Stomach smooth muscle (tissue), 2 donors: ENCODE measurements at regions not wholly inside any gene's neighbourhood (a gene's known extent, or its start where the extent isn't known, plus 50 kb on each side); places are given as distances from the start of the nearest gene placed in this dataset.

Source experiments
- H3K27ac ChIP-seq: one replicate; pipeline ENCODE4 v1.7.0; 2013; ENCODE audit warnings: mild to moderate bottlenecking, low read length, inconsistent platforms
- H3K27me3 ChIP-seq, 2 donors: one replicate each; pipeline ENCODE4 v1.7.0; 2013; ENCODE audit warnings: low read length in 2 of 2; ENCODE audit not compliant: insufficient read depth in 2 of 2, control insufficient read depth in 1 of 2
- H3K36me3 ChIP-seq, 2 donors: one replicate each; pipeline ENCODE4 v1.7.0; 2013; ENCODE audit warnings: low read length in 2 of 2; ENCODE audit not compliant: control insufficient read depth in 2 of 2, insufficient read depth in 2 of 2
- H3K4me1 ChIP-seq: one replicate; pipeline ENCODE4 v1.7.0; 2013; ENCODE audit warnings: low read length; ENCODE audit not compliant: control insufficient read depth, insufficient read depth
- H3K4me3 ChIP-seq, 2 donors: one replicate each; pipeline ENCODE4 v1.7.0; 2013; ENCODE audit warnings: low read length in 2 of 2
- H3K9ac ChIP-seq, 2 donors: one replicate each; pipeline ENCODE4 v1.7.0; 2013; ENCODE audit warnings: low read length in 2 of 2, mild to moderate bottlenecking in 1 of 2
- H3K9me3 ChIP-seq, 2 donors: one replicate each; pipeline ENCODE4 v1.7.0; 2013; ENCODE audit warnings: low read length in 2 of 2; ENCODE audit not compliant: control insufficient read depth in 2 of 2
- donor health status: healthy.
- donor health status: Pancreatic carcinoma.

DNA sequence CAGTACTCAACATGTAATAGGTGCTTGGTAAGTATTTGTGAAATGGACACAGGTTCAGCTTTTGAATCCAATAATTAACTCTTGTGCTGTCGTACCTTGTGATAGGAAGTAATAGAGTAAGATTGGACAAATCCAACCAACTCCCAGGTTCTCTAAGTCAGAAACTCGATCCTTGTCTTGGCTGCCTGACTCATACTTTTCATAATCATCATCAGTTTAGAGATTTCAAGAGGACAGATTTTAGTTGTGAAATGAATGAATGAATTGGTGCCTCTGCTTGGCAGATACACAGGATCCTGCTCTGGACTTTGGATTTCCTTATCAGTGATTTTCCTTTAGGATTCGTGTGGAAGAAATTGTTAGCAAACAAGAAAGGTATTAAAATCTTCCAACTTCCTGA, 1145.2 kb downstream of the AACS start:
- Histone ChIP-seq H3K9ac (no peak overlapping the region), H3K4me3 (no peak overlapping the region), H3K27ac (no peak overlapping the region), H3K36me3 (no peaks in the 10 kb centered on the region), H3K9me3 (no peaks in the 10 kb centered on the region), H3K27me3 (peaks cover 0 to 2% of the 10 kb centered on the region in 2 donors), H3K4me1 (no peaks in the 10 kb centered on the region)

DNA sequence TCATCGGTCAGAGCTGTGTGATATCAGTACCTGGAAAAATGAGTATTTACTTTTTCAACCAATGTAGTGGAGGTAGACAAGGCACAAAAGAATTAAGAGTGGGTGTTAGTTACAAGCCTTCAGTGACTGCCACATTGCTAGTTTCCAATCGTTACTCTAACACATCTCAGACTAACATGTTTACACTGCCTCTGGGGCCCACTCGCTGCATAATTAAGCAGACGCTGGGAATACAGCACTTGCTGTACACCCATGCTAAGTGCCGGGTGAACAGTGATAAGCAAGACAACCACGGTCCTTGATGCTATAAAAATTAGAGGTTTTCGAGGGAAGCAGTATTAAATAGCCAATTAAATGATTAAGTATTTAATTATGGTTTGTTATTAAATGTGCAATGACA, 1147.6 kb downstream of the AACS start:
- Histone ChIP-seq H3K27ac (no peak overlapping the region), H3K4me3 (no peak overlapping the region), H3K36me3 (no peaks in the 10 kb centered on the region), H3K4me1 (no peaks in the 10 kb centered on the region), H3K27me3 (peaks cover 0 to 2% of the 10 kb centered on the region in 2 donors), H3K9me3 (no peaks in the 10 kb centered on the region), H3K9ac (no peak overlapping the region)

DNA sequence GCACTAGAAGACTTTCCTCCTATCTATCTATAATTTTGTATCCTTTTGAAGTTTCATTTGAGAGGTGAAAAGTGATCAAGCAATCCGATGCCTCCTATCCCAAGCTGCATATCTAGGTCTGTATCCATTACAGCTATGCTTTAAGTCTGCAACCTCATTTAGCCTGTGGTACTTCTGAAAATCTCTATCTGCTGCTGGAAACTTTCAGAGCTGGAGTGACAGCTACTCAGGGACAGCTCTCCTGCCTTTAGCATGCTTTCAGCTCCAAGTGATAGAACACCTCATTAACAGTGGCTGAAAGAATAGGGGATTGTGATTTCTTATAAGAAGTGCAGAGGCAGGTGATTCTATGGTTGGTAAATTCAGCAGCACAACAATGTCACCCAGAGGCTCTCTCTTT, 1153.5 kb downstream of the AACS start:
- no peaks in the 10 kb centered on the region for H3K9me3 ChIP-seq
- H3K27ac ChIP-seq: no peak overlapping the region
- H3K36me3 ChIP-seq: no peaks in the 10 kb centered on the region

DNA sequence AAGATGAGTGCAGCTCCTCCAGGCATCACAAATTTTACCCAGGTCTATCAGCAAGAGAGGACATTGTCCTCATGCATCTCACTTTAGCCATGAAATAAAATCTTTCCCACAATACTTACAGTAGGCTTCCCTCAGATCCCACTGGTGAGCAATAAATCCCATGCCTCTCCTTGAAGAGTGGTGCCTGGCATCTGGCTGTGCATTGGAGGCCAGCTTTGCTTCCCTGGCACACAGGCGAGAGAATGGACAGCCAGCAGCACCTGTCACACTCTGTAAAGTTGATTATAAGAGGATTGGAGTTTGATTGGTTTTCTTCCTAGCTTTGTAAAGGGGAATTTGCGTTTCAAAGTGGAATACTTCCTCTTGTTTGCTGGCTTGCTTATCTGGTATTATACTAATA, 1153.9 kb downstream of the AACS start:
- no peaks in the 10 kb centered on the region for H3K4me1 ChIP-seq
- H3K9me3 ChIP-seq: no peaks in the 10 kb centered on the region
- H3K36me3 ChIP-seq: no peaks in the 10 kb centered on the region
- H3K27me3 ChIP-seq: peaks cover 0 to 2% of the 10 kb centered on the region in 2 donors
- no peak overlapping the region for H3K4me3 ChIP-seq
- H3K9ac ChIP-seq: no peak overlapping the region
- H3K27ac ChIP-seq: no peak overlapping the region

More for the DNA sequence above, 1153.5 kb downstream of the AACS start:
- Histone ChIP-seq H3K4me1 (no peaks in the 10 kb centered on the region), H3K4me3 (no peak overlapping the region), H3K27me3 (peaks cover 0 to 2% of the 10 kb centered on the region in 2 donors), H3K9ac (no peak overlapping the region)

DNA sequence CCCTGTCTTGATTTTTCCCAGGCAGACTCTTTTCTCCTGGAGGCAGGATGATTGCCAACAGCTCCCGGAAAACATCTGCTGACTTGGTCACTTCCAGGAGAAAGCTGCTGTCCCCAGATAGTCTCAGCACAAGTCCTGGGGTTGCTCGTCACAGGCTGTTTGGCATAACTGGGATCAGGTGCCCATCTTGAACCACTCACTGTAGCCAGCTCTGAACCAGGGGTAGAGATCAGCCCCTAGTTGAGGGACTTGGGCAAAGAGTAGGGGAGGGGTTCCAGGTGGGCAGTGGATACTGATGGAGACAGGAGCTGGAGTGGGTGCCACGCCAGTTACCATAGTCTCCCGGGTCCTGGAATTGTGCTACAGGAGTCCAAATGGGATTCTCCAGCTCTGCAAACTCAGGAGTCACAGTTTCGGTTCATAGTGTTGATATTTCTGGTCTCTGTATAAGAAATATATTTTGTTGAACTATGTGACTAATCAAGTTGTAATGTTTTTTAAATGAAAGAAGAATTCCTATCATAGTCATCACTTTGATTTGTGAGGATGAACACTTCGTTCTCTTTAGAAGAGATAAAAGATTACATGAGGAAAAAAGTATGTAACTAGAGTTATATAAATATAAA, 1154.5 kb downstream of the AACS start:
- H3K4me1 ChIP-seq: no peaks in the 10 kb centered on the region
- no peak overlapping the region for H3K4me3 ChIP-seq
- no peak overlapping the region for H3K9ac ChIP-seq
- no peaks in the 10 kb centered on the region for H3K27me3 ChIP-seq
- no peaks in the 10 kb centered on the region for H3K36me3 ChIP-seq
- no peak overlapping the region for H3K27ac ChIP-seq
- H3K9me3 ChIP-seq: no peaks in the 10 kb centered on the region

DNA sequence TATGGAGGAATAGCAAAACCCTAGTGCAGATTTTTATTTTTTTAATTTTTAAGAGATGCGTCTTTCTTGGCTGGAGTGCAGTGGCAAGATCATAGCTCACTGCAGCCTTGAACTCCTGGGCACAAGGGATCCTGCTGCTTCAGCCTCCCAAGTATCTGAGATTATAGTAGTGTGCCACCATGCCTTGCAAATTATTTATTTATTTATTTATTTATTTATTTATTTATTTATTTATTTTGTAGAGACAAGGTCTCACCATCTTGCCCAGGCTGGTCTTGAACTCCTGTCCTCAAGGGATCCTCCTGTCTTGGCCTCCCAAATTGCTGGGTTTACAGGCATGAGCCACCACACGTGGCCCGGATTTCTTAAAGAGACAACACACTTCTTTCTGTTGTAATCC, 1158.8 kb downstream of the AACS start:
- H3K4me1 ChIP-seq: no peaks in the 10 kb centered on the region
- no peak overlapping the region for H3K4me3 ChIP-seq
- no peak overlapping the region for H3K9ac ChIP-seq
- H3K36me3 ChIP-seq: no peaks in the 10 kb centered on the region
- H3K27me3 ChIP-seq: no peaks in the 10 kb centered on the region
- no peak overlapping the region for H3K27ac ChIP-seq
- no peaks in the 10 kb centered on the region for H3K9me3 ChIP-seq

DNA sequence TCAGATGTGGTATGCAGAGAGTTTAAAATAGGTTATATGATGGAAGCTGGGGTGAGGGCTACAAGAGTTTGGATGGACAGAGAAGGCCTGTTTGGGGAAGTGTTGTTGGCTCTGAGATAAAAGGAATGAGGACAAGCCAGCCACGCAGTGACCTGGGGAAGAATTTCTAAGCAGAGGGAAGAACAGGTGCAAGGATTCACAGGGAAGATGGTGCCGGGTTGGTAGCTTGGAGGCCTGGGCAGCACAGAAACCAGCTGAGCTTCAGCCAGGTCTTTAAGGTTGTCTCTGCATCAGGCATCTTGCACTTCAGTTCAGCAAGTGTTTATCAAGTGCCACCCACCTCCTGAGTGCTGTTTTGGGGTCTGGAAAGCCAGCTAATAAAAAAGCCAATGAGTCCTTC, 1163.7 kb downstream of the AACS start:
- no peak overlapping the region for H3K4me3 ChIP-seq
- H3K27ac ChIP-seq: no peak overlapping the region
- H3K9ac ChIP-seq: no peak overlapping the region
- H3K27me3 ChIP-seq: no peaks in the 10 kb centered on the region
- no peaks in the 10 kb centered on the region for H3K9me3 ChIP-seq
- no peaks in the 10 kb centered on the region for H3K36me3 ChIP-seq
- H3K4me1 ChIP-seq: no peaks in the 10 kb centered on the region

DNA sequence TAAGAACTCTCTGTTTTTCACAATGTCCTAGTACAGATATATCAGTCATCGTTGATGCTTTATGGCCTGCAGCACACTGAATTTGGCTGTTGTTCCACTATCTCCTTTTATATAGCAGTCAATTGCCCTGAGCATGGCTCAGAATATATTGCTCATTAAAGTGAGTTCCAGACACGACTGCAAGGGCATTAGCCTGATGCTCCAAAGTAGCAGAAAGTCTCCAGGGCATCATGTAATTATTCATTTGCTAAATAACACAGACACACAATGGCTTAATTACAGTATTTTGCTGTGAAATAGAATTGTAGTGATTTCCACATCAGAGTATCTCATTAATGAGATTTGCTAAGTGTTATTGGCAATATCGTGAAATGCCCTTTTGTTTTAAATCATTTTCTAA, 1167.5 kb downstream of the AACS start:
- Histone ChIP-seq H3K9ac (no peak overlapping the region), H3K36me3 (no peaks in the 10 kb centered on the region), H3K4me1 (no peaks in the 10 kb centered on the region), H3K27me3 (no peaks in the 10 kb centered on the region), H3K9me3 (no peaks in the 10 kb centered on the region), H3K27ac (no peak overlapping the region), H3K4me3 (no peak overlapping the region)

DNA sequence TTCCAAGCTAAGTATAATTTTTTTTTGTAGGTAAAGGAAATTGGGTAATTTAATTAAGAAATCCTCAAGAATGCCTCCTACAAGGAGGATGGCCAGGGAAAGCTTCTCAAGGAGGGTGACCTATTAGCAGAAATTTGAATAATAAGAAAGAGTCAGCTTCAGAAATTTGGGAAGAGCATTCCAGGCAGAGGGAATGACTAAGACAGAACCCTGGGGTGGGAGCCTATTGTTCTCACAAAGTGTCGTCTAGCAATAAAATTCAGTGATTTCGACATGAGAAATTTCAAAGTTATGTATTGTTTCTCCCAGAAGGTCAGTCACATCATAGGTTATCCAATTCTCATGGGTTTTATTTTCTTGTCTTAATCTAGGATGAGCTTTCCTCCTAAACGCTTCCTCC, 1168.4 kb downstream of the AACS start:
- Histone ChIP-seq H3K9ac (no peak overlapping the region), H3K4me3 (no peak overlapping the region), H3K27ac (no peak overlapping the region), H3K36me3 (no peaks in the 10 kb centered on the region), H3K9me3 (peaks cover 0 to 4% of the 10 kb centered on the region in 2 donors), H3K27me3 (no peaks in the 10 kb centered on the region), H3K4me1 (no peaks in the 10 kb centered on the region)

DNA sequence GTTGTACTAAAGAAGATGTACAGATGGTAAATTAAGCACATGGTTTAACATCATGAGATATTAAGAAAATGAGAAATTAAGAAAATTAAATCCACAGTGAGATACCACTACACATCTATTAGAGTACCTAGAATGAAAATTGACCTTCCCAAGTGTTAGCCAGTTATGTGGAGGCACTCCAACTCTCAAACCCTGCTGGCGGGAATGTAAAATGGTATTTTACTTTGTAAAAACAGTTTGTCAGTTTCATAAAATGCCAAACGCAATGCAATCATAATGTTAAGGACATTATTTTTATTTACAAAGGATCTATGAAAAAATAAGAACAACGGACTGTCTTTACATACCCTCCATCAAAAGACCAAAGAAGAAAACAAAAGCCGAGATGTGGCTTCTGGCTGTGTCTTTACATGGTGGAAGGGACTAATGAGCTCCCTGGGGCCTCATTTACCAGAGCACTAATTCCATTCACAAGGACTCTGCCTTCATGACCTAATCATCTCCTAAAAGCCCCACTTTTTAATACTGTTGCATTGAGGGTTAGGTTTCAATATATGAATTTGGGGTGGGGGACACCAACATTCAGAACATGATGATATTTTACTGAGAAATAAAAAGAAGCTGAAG, 1178.7 kb downstream of the AACS start:
- Histone ChIP-seq H3K27ac (no peak overlapping the region), H3K36me3 (no peaks in the 10 kb centered on the region), H3K27me3 (no peaks in the 10 kb centered on the region), H3K4me1 (no peaks in the 10 kb centered on the region), H3K4me3 (no peak overlapping the region), H3K9me3 (no peaks in the 10 kb centered on the region), H3K9ac (no peak overlapping the region)

DNA sequence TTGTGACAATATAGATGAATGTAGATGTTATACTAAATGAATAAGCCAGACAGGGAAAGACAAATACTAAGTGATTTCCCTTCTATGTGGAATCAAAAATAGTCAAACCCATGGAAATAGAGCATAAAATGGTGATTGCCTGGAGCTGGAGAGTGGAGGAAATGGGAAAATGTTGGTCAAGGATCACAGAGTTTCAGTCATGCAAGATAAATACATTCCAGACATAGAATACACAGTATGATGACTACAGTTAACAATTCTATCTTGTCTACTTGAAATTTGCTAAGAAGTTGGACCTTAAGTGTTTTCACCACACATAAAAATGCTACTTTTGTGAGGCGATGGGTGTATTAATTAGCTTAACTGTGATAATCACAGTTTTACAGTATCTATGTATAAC, 1182.7 kb downstream of the AACS start:
- no peaks in the 10 kb centered on the region for H3K4me1 ChIP-seq
- no peak overlapping the region for H3K27ac ChIP-seq
- no peaks in the 10 kb centered on the region for H3K27me3 ChIP-seq
- H3K4me3 ChIP-seq: no peak overlapping the region
- H3K36me3 ChIP-seq: no peaks in the 10 kb centered on the region
- H3K9me3 ChIP-seq: no peaks in the 10 kb centered on the region
- no peak overlapping the region for H3K9ac ChIP-seq
